MCF 10A (cell line): ENCODE measurements at regions not wholly inside any gene's neighbourhood (a gene's known extent, or its start where the extent isn't known, plus 50 kb on each side); places are given as distances from the start of the nearest gene placed in this dataset.

ENCODE experiments used
- BruUV-seq: library from RNA; stranded (reverse); fragments of 400-500 nt; replicated peaks from 2 replicates; lab custom pipeline; 2021; lab: Mats Ljungman, UMichigan
- CTCF ChIA-PET: fragments of 300-600 bp; sonication (Branson Sonifier 250); formaldehyde crosslinking; extraction: SDS; loops from one replicate; lab custom pipeline; 2021; ENCODE audit warnings: antibody characterized with exemption, inconsistent platforms; lab: Yijun Ruan, JAX
- POLR2A ChIA-PET: fragments of 300-600, 350-650 bp; sonication (Branson Sonifier 250); formaldehyde crosslinking; extraction: SDS; loops from one replicate; lab custom pipeline; 2020; ENCODE audit warnings: antibody characterized with exemption, inconsistent platforms; lab: Yijun Ruan, JAX
- DNase-seq: peaks from one replicate; pipeline ENCODE4 v3.0.0-alpha.2; 2018; ENCODE audit not compliant: unreplicated experiment
- H3K27ac Mint-ChIP-seq: one replicate; pipeline ENCODE4 v1.8.0; 2022; ENCODE audit warnings: mild to moderate bottlenecking, low read depth, mixed read lengths; ENCODE audit not compliant: unreplicated experiment
- H3K27me3 Mint-ChIP-seq: one replicate; pipeline ENCODE4 v1.8.0; 2022; ENCODE audit warnings: mixed read lengths; ENCODE audit not compliant: insufficient read depth, unreplicated experiment
- H3K36me3 Mint-ChIP-seq: one replicate; pipeline ENCODE4 v1.8.0; 2022; ENCODE audit warnings: mild to moderate bottlenecking, moderate library complexity, mixed read lengths; ENCODE audit not compliant: insufficient read depth, unreplicated experiment
- H3K4me1 Mint-ChIP-seq: one replicate; pipeline ENCODE4 v1.8.0; 2022; ENCODE audit warnings: mixed read lengths; ENCODE audit not compliant: insufficient read depth, unreplicated experiment
- H3K4me3 Mint-ChIP-seq: one replicate; pipeline ENCODE4 v1.8.0; 2022; ENCODE audit warnings: mild to moderate bottlenecking, moderate library complexity, mixed read lengths; ENCODE audit not compliant: unreplicated experiment
- H3K9me3 Mint-ChIP-seq: one replicate; pipeline ENCODE4 v1.8.0; 2022; ENCODE audit warnings: mixed read lengths; ENCODE audit not compliant: unreplicated experiment
- intact Hi-C: fragments of 100-400 bp; cut with micrococcal nuclease; formaldehyde crosslinking; loops from 2 replicates; pipeline ENCODE4 v1.14.1; 2022
- TF ChIP-seq, protein P1 (sequence below): fragments of 200-600 bp; IDR thresholded peaks from one replicate; pipeline ENCODE4 v1.8.0; 2022; ENCODE audit warnings: antibody characterized with exemption, mild to moderate bottlenecking; ENCODE audit not compliant: unreplicated experiment

GRCh38 chr3:154783061-154783460 is 297.1 kb upstream of the MME start:
- no peak for DNase-seq
- Mint-ChIP-seq H3K36me3 (no peaks in the 10 kb centered on the region), H3K9me3 (no peaks in the 10 kb centered on the region), H3K4me3 (no peak overlapping the region), H3K27ac (no peak overlapping the region), H3K4me1 (peaks cover 30% of the 10 kb centered on the region), H3K27me3 (no peaks in the 10 kb centered on the region)
- ChIA-PET POLR2A (interaction anchor here (1.0 kb wide), 1 partner anchor 10 kb away, joined by 3 read pairs; no protein-coding TSS in a partner anchor), CTCF (interaction anchor here (0.6 to 1.0 kb wide), 2 partner anchors 27 to 121 kb away, joined by 3 to 4 read pairs; no protein-coding TSS in a partner anchor)
- BruUV-seq, result no TSS peak
- intact Hi-C loops, result no loop called here
- TF ChIP-seq, protein P1, sequence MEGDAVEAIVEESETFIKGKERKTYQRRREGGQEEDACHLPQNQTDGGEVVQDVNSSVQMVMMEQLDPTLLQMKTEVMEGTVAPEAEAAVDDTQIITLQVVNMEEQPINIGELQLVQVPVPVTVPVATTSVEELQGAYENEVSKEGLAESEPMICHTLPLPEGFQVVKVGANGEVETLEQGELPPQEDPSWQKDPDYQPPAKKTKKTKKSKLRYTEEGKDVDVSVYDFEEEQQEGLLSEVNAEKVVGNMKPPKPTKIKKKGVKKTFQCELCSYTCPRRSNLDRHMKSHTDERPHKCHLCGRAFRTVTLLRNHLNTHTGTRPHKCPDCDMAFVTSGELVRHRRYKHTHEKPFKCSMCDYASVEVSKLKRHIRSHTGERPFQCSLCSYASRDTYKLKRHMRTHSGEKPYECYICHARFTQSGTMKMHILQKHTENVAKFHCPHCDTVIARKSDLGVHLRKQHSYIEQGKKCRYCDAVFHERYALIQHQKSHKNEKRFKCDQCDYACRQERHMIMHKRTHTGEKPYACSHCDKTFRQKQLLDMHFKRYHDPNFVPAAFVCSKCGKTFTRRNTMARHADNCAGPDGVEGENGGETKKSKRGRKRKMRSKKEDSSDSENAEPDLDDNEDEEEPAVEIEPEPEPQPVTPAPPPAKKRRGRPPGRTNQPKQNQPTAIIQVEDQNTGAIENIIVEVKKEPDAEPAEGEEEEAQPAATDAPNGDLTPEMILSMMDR, result no peak

DNA sequence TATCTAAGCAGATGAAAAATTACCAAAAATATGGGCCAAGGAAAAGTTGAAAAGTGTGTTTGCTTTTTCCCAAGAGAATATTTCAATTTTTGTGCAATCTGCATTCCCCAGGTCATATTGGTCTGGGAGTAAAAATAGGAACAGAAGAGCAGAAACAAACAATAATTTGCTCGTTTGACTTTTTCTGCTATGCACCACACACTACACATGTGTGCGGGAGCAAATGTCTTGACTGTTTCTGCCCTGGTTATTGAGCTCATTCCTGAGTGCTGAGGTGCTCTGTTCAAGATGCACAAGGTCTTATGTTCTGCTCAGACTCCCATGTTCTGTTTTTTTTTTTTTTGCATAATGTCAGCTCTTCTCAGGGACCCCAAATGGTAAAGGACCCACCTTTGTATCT is 298.0 kb upstream of the MME start:
- ChIA-PET CTCF (no interaction called here), POLR2A (no interaction called here)
- intact Hi-C loops, result no loop called here
- H3K4me1 Mint-ChIP-seq, result peaks cover 30% of the 10 kb centered on the region
- no peaks in the 10 kb centered on the region for H3K9me3 Mint-ChIP-seq
- DNase-seq, result no peak
- H3K36me3 Mint-ChIP-seq, result no peaks in the 10 kb centered on the region
- H3K4me3 Mint-ChIP-seq, result no peak overlapping the region
- H3K27ac Mint-ChIP-seq, result no peak overlapping the region
- TF ChIP-seq, protein P1, result no peak
- BruUV-seq, result no TSS peak
- no peaks in the 10 kb centered on the region for H3K27me3 Mint-ChIP-seq

GRCh38 chr3:154781595-154781994 is 298.5 kb upstream of the MME start:
- TF ChIP-seq, protein P1, result no peak
- intact Hi-C loops, result no loop called here
- Mint-ChIP-seq H3K4me1 (peaks cover 26% of the 10 kb centered on the region), H3K27ac (no peak overlapping the region), H3K27me3 (no peaks in the 10 kb centered on the region), H3K9me3 (no peaks in the 10 kb centered on the region), H3K4me3 (no peak overlapping the region), H3K36me3 (no peaks in the 10 kb centered on the region)
- no TSS peak for BruUV-seq
- DNase-seq, result no peak
- CTCF ChIA-PET, result no interaction called here
- POLR2A ChIA-PET, result interaction anchor here (0.6 kb wide), 1 partner anchor 143 kb away, joined by 3 read pairs; no protein-coding TSS in a partner anchor

DNA sequence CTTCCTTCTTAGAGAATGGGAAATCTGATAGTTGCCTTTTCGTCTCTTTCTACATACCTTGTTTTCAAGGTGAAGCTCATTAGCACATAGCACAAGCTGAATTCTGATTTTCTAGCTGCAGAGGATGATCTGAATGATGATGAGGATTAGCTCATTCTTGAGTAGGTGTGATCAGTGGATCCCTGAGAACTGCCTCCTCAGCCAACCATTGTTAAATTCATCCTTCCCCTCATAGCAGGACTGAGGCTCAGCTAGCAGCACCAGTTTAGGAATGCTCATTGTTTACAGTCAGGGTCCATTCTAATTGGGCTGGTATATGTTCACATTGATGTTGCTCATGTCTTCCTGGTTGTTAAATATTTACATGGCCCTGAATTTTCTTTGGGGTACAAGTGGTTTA is 299.9 kb upstream of the MME start:
- Mint-ChIP-seq H3K4me3 (no peak overlapping the region), H3K27me3 (no peaks in the 10 kb centered on the region), H3K9me3 (no peaks in the 10 kb centered on the region), H3K36me3 (no peaks in the 10 kb centered on the region), H3K4me1 (peaks cover 23% of the 10 kb centered on the region), H3K27ac (no peak overlapping the region)
- CTCF ChIA-PET, result no interaction called here
- TF ChIP-seq, protein P1, result no peak
- no peak for DNase-seq
- BruUV-seq, result no TSS peak
- POLR2A ChIA-PET, result interaction anchor here (1.0 to 1.3 kb wide), 2 partner anchors 9 to 10 kb away, joined by 4 read pairs; no protein-coding TSS in a partner anchor
- intact Hi-C loops, result no loop called here
